NCI-H2196 (cell line): ENCODE measurements at regions not wholly inside any gene's neighbourhood (a gene's known extent, or its start where the extent isn't known, plus 50 kb on each side); places are given as distances from the start of the nearest gene placed in this dataset.
"Not testable (repeated sequence)": the region's sequence is repeated elsewhere in the genome, so short reads cannot be mapped to it uniquely, and the experiment has no call there.

Experiments used
- DNase-seq: peaks from one replicate; lab custom pipeline; 2025; ENCODE audit not compliant: unreplicated experiment; lab: John Stamatoyannopoulos, UW

- DNase-seq, result no peak
These were observed 1249.9 kb upstream of the TENM3 start for GRCh38 chr4:180993244-180993836.

- no peak for DNase-seq
These were observed 1248.5 kb upstream of the TENM3 start for GRCh38 chr4:180994722-180995121.

- no peak for DNase-seq
These were observed 1244.0 kb upstream of the TENM3 start for GRCh38 chr4:180999217-180999616.

- DNase-seq, result no peak
These were observed 1239.1 kb upstream of the TENM3 start for GRCh38 chr4:181004056-181004455.

- no peak for DNase-seq
These were observed 1236.5 kb upstream of the TENM3 start for GRCh38 chr4:181006499-181007260.

GRCh38 chr4:181007751-181008150 is 1235.5 kb upstream of the TENM3 start:
- DNase-seq, result no peak

- no peak for DNase-seq
These were observed 1235.0 kb upstream of the TENM3 start for GRCh38 chr4:181008164-181008563.

GRCh38 chr4:181013162-181013561 is 1230.0 kb upstream of the TENM3 start:
- DNase-seq, result no peak

GRCh38 chr4:181017038-181017437 is 1226.2 kb upstream of the TENM3 start:
- DNase-seq, result no peak

GRCh38 chr4:181018472-181018871 is 1224.7 kb upstream of the TENM3 start:
- DNase-seq, result no peak

- no peak for DNase-seq
These were observed 1224.3 kb upstream of the TENM3 start for GRCh38 chr4:181018913-181019312.

GRCh38 chr4:181020456-181020855 is 1222.7 kb upstream of the TENM3 start:
- DNase-seq, result no peak

GRCh38 chr4:181021213-181021612 is 1222.0 kb upstream of the TENM3 start:
- DNase-seq, result no peak

- DNase-seq, result not testable (repeated sequence)
These were observed 1212.9 kb upstream of the TENM3 start for GRCh38 chr4:181030135-181030921.

- no peak for DNase-seq
These were observed 1212.2 kb upstream of the TENM3 start for GRCh38 chr4:181030961-181031360.

- no peak for DNase-seq
These were observed 1199.7 kb upstream of the TENM3 start for GRCh38 chr4:181043486-181043885.

- no peak for DNase-seq
These were observed 1196.4 kb upstream of the TENM3 start for GRCh38 chr4:181046809-181047208.

GRCh38 chr4:181051931-181052330 is 1191.3 kb upstream of the TENM3 start:
- DNase-seq, result no peak

- DNase-seq, result no peak
These were observed 1181.4 kb upstream of the TENM3 start for GRCh38 chr4:181061787-181062186.

GRCh38 chr4:181063212-181063611 is 1180.0 kb upstream of the TENM3 start:
- DNase-seq, result no peak

GRCh38 chr4:181077341-181077740 is 1165.9 kb upstream of the TENM3 start:
- DNase-seq, result no peak

GRCh38 chr4:181078196-181078595 is 1165.0 kb upstream of the TENM3 start:
- no peak for DNase-seq
